C1 segment of cervical spinal cord (tissue), 14 donors: ENCODE measurements at regions not wholly inside any gene's neighbourhood (a gene's known extent, or its start where the extent isn't known, plus 50 kb on each side); places are given as distances from the start of the nearest gene placed in this dataset.

ENCODE experiments used
- DNase-seq, 14 donors: peaks; one replicate each; lab custom pipeline; 2025; lab: John Stamatoyannopoulos, UW

DNA sequence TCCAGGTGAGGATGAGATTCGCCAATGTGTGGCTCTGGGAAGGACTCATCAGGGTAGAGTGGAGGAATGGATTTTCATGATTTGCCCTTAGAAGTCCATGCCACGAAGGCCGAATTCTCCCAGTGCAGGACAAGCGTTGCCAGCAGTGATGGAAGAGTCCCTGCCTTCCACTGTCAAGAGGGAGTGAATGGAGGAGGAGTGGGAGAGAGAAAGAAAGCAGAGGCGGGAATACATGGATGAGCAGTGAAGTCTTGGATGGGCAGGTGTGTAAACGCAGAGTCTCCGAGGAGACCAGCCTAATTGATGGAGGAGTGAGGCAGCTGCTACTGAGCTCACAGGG, 419.2 kb downstream of the GLRX3 start:
- DNase-seq: no peak

DNA sequence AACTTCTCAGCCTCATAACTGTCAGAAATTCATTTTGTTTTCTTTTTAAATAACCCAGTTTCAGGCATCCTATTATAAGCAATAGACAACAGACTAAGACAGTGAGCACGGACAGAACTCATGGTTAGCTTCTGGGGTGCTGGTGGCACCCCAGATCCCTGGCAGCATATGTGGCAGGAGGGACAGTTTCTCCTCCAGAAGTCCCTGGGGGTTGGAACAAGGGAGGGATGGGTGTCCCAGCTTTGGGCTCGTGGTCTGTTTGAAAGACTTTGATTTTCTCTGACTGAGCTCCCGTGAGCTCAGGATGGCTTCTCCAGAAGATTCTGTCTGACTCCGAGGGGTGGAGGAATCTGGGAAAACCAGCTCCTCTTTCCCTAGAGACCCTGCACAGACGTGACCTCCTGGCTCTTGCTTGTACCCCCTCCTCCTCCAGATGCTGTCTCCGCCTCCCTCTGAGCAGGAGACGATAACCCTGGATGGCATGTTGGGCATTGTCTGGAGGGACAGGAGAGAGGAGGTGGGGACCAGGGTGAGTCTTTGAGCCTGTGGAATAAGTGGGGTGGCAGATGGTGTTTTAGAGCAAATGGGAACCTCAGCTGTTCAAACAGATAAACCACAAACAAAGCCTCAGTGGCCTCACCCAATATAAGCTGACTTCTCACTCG, 421.1 kb downstream of the GLRX3 start:
- no peak for DNase-seq

GRCh38 chr10:130558746-130559546, 422.8 kb downstream of the GLRX3 start:
- DNase-seq: no peak

GRCh38 chr10:130559547-130559880, 423.3 kb downstream of the GLRX3 start:
- DNase-seq: no peak

DNA sequence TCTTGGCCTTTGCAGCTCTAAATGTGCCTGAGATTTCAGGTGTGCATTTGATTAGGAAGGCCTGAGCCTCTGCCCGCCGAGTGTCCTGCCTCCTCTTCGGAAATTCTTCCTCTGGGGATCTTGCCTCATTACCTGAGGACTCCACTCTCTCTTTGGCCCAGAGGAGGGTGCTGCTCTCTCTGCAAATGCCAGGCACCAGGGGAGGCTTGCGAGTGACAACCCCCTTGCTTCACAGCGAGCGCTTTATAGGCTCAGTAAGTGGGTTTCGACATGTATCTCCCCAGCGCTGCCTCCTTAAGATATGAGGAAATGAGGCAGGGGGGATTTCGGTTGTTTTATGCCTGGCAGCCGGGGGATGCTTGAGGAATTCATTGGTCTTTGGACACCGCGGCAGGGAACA, 423.9 kb downstream of the GLRX3 start:
- DNase-seq: no peak

DNA sequence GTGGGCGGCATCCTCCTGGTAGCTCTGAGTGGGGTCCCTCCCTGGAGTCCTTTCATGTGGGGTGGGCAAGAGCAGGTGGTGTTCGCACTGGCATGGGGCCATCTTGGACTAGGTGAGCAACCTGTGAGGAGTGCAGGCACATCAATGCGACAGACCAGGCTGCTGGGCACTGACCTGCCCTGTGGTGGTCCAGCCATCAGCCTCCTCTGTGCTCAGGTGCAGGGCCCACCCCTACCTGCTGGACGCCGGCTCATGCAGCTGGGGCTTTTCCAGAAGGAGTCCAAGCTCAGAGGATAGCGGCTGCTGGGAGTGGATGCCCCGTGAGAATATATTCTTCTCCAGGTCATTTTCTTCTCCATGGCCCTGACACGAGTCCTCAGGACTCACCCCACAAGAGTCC, 424.4 kb downstream of the GLRX3 start:
- DNase-seq: no peak

GRCh38 chr10:130561681-130562080, 425.5 kb downstream of the GLRX3 start:
- DNase-seq: no peak

DNA sequence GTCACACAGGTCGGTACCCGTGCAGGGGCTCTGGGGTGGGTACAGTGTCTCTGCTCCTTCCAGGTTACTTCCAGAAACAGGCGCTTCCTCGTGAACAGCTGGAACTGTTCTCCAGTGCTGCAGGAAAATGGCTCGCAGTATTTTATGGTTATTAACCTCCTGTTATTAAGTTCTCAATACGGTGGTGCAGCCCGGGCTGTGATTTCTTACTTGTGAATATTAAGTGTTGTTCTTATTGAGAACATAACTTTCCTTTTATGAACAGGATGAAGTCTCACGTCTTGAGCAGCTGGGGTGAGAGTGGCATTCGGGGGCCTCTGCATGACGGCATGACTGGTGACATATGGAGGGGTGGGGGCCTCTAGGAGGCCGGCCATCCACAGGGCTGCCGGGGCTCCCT, 430.8 kb downstream of the GLRX3 start:
- no peak for DNase-seq

DNA sequence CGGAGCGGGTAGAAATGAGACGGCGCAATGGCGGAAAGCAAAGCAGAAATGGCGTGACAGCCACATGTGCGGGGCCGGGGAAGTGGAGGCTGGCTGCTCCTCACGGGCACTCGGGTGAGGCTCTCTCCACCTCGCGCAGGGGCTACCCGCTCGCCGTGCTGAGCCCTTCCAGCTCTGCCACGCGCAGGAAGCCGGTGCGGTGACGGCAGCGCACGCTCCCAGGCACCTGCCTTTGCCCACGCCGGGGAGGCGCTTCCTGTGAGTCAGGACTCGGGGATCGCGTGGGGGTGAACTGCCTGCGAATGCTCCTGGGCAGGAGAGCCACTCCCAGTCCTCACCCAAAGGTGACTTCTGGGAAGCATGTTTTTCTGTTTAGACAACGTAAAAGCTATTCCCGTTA, 431.2 kb downstream of the GLRX3 start:
- no peak for DNase-seq

- DNase-seq: no peak
These were observed 432.1 kb downstream of the GLRX3 start for GRCh38 chr10:130568246-130568645.

DNA sequence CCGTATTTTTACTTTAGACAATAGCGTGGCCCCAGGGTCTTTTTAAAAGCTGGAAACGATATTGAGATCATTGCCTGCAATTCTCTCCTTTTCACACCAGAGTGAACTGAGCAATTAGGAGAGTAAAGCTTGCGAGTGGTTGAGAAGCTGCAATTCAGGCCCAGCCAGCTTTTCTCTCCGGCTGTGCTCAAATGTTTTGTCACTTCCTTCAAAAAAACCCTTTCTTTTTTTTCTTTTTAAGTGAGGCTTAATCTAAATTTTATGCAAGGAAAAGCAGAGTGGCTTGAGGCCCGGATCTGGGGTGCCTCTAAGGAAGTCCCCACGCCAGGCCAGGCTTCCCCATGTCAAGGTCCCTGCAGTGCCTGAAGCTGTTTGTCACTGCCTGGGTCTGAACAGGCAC, 433.9 kb downstream of the GLRX3 start:
- no peak for DNase-seq

DNA sequence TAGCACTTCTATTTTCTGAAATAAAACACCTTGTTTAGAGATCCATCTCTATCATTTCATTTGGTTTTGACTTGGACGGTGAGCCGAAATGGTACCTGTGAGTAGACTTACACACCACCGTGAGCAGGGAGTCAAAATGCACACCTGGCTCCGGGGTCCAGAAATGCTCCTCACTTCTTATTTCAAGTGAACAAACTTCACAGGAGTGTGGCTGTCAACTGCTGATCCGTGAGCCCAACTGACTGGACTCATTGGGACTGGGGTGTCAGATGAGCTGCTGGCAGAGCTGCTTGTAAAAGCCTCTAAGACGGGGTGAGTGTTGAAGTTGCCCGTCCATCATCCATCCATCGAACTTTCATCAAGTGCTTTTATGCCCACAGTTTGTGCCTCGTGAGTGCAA, 435.5 kb downstream of the GLRX3 start:
- no peak for DNase-seq

GRCh38 chr10:130573446-130573845, 437.3 kb downstream of the GLRX3 start:
- DNase-seq: no peak

DNA sequence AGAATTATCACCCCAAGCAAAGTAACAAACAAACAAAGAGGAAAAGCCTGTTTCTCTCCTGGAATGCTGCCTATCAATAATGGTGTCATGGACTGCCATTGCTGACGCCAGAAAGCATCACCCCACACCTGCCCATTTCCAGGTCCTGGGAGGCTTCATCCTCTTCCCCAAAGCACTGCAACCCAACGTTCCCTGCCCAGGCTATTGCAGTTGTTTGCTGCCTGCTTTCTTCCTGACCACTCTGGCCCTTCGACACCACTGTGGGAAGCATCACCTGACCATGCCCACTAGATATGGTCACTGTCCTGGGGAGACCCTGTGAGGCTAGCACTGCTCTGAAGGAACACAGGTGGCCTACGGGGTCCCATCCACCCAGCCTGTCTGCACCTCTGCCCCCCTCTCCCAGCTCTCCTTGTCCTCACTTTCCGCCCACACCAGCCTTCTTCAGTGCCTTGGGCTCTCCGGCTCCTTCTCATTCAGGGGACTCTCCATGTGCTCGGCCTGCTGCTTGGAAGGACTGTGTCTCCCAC, 439.6 kb downstream of the GLRX3 start:
- DNase-seq: no peak

DNA sequence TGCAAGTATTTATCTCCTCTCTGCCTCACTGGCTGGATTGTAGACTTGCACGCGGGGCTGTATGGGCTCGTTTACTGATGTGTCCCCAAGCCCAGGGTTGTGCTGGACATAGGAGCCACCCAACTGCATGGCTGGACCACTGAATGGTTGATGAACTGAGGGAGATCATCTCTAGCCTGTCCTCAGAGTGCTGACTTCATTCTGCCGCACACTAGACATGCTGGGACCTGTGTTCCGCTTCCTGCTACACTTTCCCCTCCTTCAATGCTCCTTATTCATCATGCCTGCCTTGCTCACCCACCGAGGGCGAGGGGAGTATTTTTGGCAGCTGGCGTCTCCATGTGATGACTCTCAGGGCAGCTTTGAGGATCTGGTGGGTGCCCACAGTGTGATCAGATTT, 440.2 kb downstream of the GLRX3 start:
- DNase-seq: no peak

GRCh38 chr10:130577039-130577438, 440.8 kb downstream of the GLRX3 start:
- no peak for DNase-seq

GRCh38 chr10:130578532-130579289, 442.5 kb downstream of the GLRX3 start:
- DNase-seq: no peak

- DNase-seq: no peak
These were observed 443.7 kb downstream of the GLRX3 start for GRCh38 chr10:130579913-130580312.

GRCh38 chr10:130580975-130581374, 444.8 kb downstream of the GLRX3 start:
- DNase-seq: no peak

GRCh38 chr10:130587718-130588117, 451.5 kb downstream of the GLRX3 start:
- DNase-seq: no peak

- no peak for DNase-seq
These were observed 469.8 kb downstream of the GLRX3 start for GRCh38 chr10:130606001-130606405.

DNA sequence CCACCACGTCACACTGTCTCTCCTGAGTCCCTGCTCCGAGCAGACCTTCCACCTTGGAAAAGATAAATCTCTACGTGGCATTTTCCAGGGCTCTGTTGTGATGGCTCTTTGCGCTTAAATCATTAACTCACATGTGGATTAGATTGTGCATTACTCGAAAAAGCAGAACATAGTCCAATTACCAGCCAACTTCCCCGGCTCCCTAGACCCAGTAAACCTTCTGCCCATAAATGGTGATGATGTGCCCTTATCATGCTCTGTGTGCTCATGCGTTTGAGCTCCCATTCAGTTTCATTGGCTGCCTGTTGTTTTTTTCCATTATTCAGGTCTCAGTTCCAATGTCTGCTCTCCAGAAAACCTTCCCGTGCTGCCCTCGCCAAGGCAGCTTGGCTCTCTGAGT, 471.2 kb downstream of the GLRX3 start:
- DNase-seq: no peak

- DNase-seq: no peak
These were observed 475.0 kb downstream of the GLRX3 start for GRCh38 chr10:130611239-130611638.
